ENCODE measurements at regions not wholly inside any gene's neighbourhood (a gene's known extent, or its start where the extent isn't known, plus 50 kb on each side); places are given as distances from the start of the nearest gene placed in this dataset.

GRCh38 chr2:125861461-125861860 is 794.5 kb upstream of the GYPC start:
- Histone ChIP-seq H3K27me3 (no peaks in the 10 kb centered on the region), H3K9me3 (no peaks in the 10 kb centered on the region), H3K36me3 (no peaks in the 10 kb centered on the region), H3K4me1 (no peaks in the 10 kb centered on the region), H3K27ac (no peak overlapping the region), H3K4me3 (no peak overlapping the region)
- 83% methylated on average over 1 of the region's 1 CpG for WGBS, 2 donors (ENCODE audit: low coverage in 1 of 2)
- no peak for ATAC-seq
- TF ChIP-seq POLR2A (IDR thresholded peaks at IDR 0.05) (no peak), CTCF (IDR thresholded peaks at IDR 0.05) (no peak), POLR2AphosphoS5 (IDR thresholded peaks at IDR 0.05) (no peak), EP300 (IDR thresholded peaks at IDR 0.05) (no peak)

- H3K4me3 ChIP-seq, result no peak overlapping the region
- H3K27ac ChIP-seq, result no peak overlapping the region
- no peaks in the 10 kb centered on the region for H3K27me3 ChIP-seq
- no peak for ATAC-seq
- TF ChIP-seq POLR2AphosphoS5 (IDR thresholded peaks at IDR 0.05), result no peak
- no peak for TF ChIP-seq EP300 (IDR thresholded peaks at IDR 0.05)
- no peaks in the 10 kb centered on the region for H3K36me3 ChIP-seq
- H3K4me1 ChIP-seq, result no peaks in the 10 kb centered on the region
- 90 to 95% methylated on average over 4 of the region's 4 CpGs for WGBS, 2 donors (ENCODE audit: low coverage in 1 of 2)
- H3K9me3 ChIP-seq, result no peaks in the 10 kb centered on the region
These were observed 788.0 kb upstream of the GYPC start for GRCh38 chr2:125867908-125868307.

GRCh38 chr2:125870264-125870663 is 785.7 kb upstream of the GYPC start:
- Histone ChIP-seq H3K27ac (no peak overlapping the region), H3K9me3 (no peaks in the 10 kb centered on the region), H3K4me1 (no peaks in the 10 kb centered on the region), H3K36me3 (no peaks in the 10 kb centered on the region), H3K27me3 (no peaks in the 10 kb centered on the region), H3K4me3 (no peak overlapping the region)
- WGBS, 2 donors (ENCODE audit: low coverage in 1 of 2), result 64 to 78% methylated on average over 1 of the region's 2 CpGs
- ATAC-seq, result no peak
- TF ChIP-seq CTCF (IDR thresholded peaks at IDR 0.05), result no peak
- TF ChIP-seq EP300 (IDR thresholded peaks at IDR 0.05), result no peak

GRCh38 chr2:125870746-125871145 is 785.2 kb upstream of the GYPC start:
- no peak overlapping the region for H3K4me3 ChIP-seq
- no peaks in the 10 kb centered on the region for H3K9me3 ChIP-seq
- H3K27me3 ChIP-seq, result no peaks in the 10 kb centered on the region
- no peak for TF ChIP-seq CTCF (IDR thresholded peaks at IDR 0.05)
- no peak for TF ChIP-seq POLR2AphosphoS5 (IDR thresholded peaks at IDR 0.05)
- TF ChIP-seq EP300 (IDR thresholded peaks at IDR 0.05), result no peak
- no peak for TF ChIP-seq POLR2A (IDR thresholded peaks at IDR 0.05)
- H3K36me3 ChIP-seq, result no peaks in the 10 kb centered on the region
- ATAC-seq, result no peak
- WGBS, 2 donors (ENCODE audit: low coverage in 1 of 2), result 75% methylated on average over 1 of the region's 1 CpG; no CpG with 5 or more reads in 1 of the 2 donors
- H3K4me1 ChIP-seq, result no peaks in the 10 kb centered on the region
- no peak overlapping the region for H3K27ac ChIP-seq

- no peak overlapping the region for H3K27ac ChIP-seq
- no peak for TF ChIP-seq POLR2AphosphoS5 (IDR thresholded peaks at IDR 0.05)
- H3K4me3 ChIP-seq, result no peak overlapping the region
- no peaks in the 10 kb centered on the region for H3K36me3 ChIP-seq
- WGBS, 2 donors (ENCODE audit: low coverage in 1 of 2), result 36 to 67% methylated on average over 6 of the region's 6 CpGs
- no peak for ATAC-seq
- H3K9me3 ChIP-seq, result peaks cover 0 to 5% (median 0%) of the 10 kb centered on the region in 3 donors
- no peaks in the 10 kb centered on the region for H3K27me3 ChIP-seq
- no peaks in the 10 kb centered on the region for H3K4me1 ChIP-seq
These were observed 781.4 kb upstream of the GYPC start for GRCh38 chr2:125874564-125874963.

- Histone ChIP-seq H3K9me3 (peaks cover 0 to 20% (median 0%) of the 10 kb centered on the region in 3 donors), H3K4me1 (no peaks in the 10 kb centered on the region), H3K4me3 (no peak overlapping the region), H3K36me3 (no peaks in the 10 kb centered on the region), H3K27me3 (no peaks in the 10 kb centered on the region), H3K27ac (no peak overlapping the region)
- 95 to 97% methylated on average over 3 of the region's 3 CpGs for WGBS, 2 donors (ENCODE audit: low coverage in 1 of 2)
- no peak for ATAC-seq
- TF ChIP-seq POLR2AphosphoS5 (IDR thresholded peaks at IDR 0.05) (no peak), POLR2A (IDR thresholded peaks at IDR 0.05) (no peak), CTCF (IDR thresholded peaks at IDR 0.05) (no peak), EP300 (IDR thresholded peaks at IDR 0.05) (no peak)
These were observed 770.6 kb upstream of the GYPC start for GRCh38 chr2:125885340-125885739.
